Smooth muscle cell (in vitro differentiated cells): ENCODE measurements at regions not wholly inside any gene's neighbourhood (a gene's known extent, or its start where the extent isn't known, plus 50 kb on each side); places are given as distances from the start of the nearest gene placed in this dataset.
A peak's percentile ranks its signal among the peaks of the same experiment; 100 is the strongest.

Experiments
- DNase-seq: peaks from one replicate; lab custom pipeline; 2025; ENCODE audit not compliant: unreplicated experiment; lab: John Stamatoyannopoulos, UW
- H2AFZ ChIP-seq: fragments of 200-600 bp; sonication (generic); 2 replicates; pipeline ENCODE4 v1.6.0; 2016; ENCODE audit warnings: antibody characterized with exemption, low read depth, mild to moderate bottlenecking
- H3F3A ChIP-seq: fragments of 200-600 bp; sonication (generic); 2 replicates; pipeline ENCODE4 v1.6.0; 2017; ENCODE audit warnings: antibody characterized with exemption, low read depth
- H3K27ac ChIP-seq: fragments of 200-600 bp; sonication (generic); 2 replicates; pipeline ENCODE4 v1.5.1; 2016; ENCODE audit warnings: low read depth, mild to moderate bottlenecking
- H3K27me3 ChIP-seq: fragments of 200-600 bp; sonication (generic); 2 replicates; pipeline ENCODE4 v1.6.1; 2016; ENCODE audit warnings: low read depth, mild to moderate bottlenecking
- H3K36me3 ChIP-seq: fragments of 200-600 bp; sonication (generic); 2 replicates; pipeline ENCODE4 v1.5.1; 2016; ENCODE audit warnings: low read depth
- H3K4me1 ChIP-seq: fragments of 200-600 bp; sonication (generic); 2 replicates; pipeline ENCODE4 v1.5.1; 2016; ENCODE audit warnings: low read depth
- H3K4me2 ChIP-seq: fragments of 200-600 bp; sonication (generic); 2 replicates; pipeline ENCODE4 v1.6.0; 2016; ENCODE audit warnings: mild to moderate bottlenecking
- H3K4me3 ChIP-seq: fragments of 200-600 bp; sonication (generic); 2 replicates; pipeline ENCODE4 v1.5.1; 2016; ENCODE audit warnings: mild to moderate bottlenecking
- H3K79me2 ChIP-seq: fragments of 200-600 bp; sonication (generic); 2 replicates; pipeline ENCODE4 v1.6.0; 2016; ENCODE audit warnings: low read depth, mild to moderate bottlenecking
- H3K9ac ChIP-seq: fragments of 200-600 bp; sonication (generic); 2 replicates; pipeline ENCODE4 v1.6.0; 2016; ENCODE audit warnings: low read depth
- H3K9me3 ChIP-seq: fragments of 200-600 bp; sonication (generic); replicated peaks from 2 replicates; pipeline ENCODE4 v1.5.1; 2016; ENCODE audit warnings: low read depth
- H4K20me1 ChIP-seq: fragments of 200-600 bp; sonication (generic); 2 replicates; pipeline ENCODE4 v1.6.0; 2016; ENCODE audit warnings: low read depth
- WGBS: methylation state at CpG from one replicate; pipeline ENCODE4 v1.1.7; 2016; ENCODE audit warnings: low lambda C conversion rate; 5-methylcytosine and 5-hydroxymethylcytosine counted together
- TF ChIP-seq, protein P1 (sequence below): fragments of 200-600 bp; sonication (generic); IDR thresholded peaks from 2 replicates; pipeline ENCODE4 v1.5.1; 2017; ENCODE audit warnings: borderline replicate concordance, mild to moderate bottlenecking, antibody characterized with exemption; ENCODE audit not compliant: insufficient read depth, poor library complexity, severe bottlenecking

DNA sequence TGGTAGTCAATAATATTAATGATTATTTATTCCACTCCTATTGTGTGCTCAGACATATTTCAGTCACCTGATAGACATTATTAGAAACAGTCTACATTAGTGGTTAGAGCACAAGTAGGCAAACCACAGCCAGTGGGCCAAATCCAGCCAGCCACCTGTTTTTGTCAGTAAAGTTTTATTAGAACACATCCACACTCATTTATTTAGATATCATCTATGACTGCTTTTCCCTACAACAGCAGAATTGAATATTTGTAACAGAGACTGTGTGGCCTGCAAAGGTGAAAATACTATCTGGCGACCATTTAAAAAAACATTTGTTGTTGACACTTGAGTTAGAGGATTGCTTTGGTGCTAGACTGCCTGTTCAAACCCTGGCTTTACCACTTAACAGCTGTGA lies 220.0 kb upstream of the ZFP64 start:
- no peaks in the 10 kb centered on the region for H3K4me1 ChIP-seq
- no peaks in the 10 kb centered on the region for H4K20me1 ChIP-seq
- no peak for DNase-seq
- WGBS: 100% methylated on average over 1 of the region's 1 CpG
- no peak overlapping the region for H3K4me2 ChIP-seq
- H3K9ac ChIP-seq: no peak overlapping the region
- no peaks in the 10 kb centered on the region for H3K36me3 ChIP-seq
- no peaks in the 10 kb centered on the region for H3F3A ChIP-seq
- H3K27ac ChIP-seq: no peak overlapping the region
- TF ChIP-seq, protein P1, sequence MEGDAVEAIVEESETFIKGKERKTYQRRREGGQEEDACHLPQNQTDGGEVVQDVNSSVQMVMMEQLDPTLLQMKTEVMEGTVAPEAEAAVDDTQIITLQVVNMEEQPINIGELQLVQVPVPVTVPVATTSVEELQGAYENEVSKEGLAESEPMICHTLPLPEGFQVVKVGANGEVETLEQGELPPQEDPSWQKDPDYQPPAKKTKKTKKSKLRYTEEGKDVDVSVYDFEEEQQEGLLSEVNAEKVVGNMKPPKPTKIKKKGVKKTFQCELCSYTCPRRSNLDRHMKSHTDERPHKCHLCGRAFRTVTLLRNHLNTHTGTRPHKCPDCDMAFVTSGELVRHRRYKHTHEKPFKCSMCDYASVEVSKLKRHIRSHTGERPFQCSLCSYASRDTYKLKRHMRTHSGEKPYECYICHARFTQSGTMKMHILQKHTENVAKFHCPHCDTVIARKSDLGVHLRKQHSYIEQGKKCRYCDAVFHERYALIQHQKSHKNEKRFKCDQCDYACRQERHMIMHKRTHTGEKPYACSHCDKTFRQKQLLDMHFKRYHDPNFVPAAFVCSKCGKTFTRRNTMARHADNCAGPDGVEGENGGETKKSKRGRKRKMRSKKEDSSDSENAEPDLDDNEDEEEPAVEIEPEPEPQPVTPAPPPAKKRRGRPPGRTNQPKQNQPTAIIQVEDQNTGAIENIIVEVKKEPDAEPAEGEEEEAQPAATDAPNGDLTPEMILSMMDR: no peak
- H3K79me2 ChIP-seq: no peaks in the 10 kb centered on the region
- no peak overlapping the region for H3K4me3 ChIP-seq
- H3K27me3 ChIP-seq: no peaks in the 10 kb centered on the region
- H3K9me3 ChIP-seq: no peaks in the 10 kb centered on the region
- H2AFZ ChIP-seq: no peak overlapping the region

DNA sequence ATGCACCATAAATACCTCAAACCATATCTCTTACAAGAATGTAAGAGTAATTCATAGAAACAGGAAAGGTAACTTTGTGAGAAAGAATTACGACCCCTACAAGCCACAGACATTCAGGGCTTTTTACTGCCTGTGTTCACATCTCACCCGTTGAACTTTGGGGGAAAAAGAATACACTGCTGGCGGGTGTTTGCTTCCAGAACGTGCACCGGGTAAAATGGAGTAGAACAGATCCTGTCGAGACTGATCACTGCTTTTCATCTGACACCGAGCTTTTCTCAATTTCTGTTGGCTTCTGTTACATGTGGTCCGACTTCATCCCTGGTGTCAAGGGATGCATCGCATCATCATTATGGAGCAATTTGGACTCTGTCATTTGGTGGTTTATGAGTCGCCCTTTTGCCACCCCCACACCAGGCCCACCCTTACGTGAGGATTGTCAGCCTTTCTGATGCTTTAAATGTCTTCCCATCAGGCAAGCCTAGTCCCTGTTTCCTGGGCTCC lies 219.2 kb upstream of the ZFP64 start:
- H2AFZ ChIP-seq: no peak overlapping the region
- 48% methylated on average over 11 of the region's 11 CpGs for WGBS
- DNase-seq: no peak
- H3F3A ChIP-seq: no peaks in the 10 kb centered on the region
- H3K4me3 ChIP-seq: no peak overlapping the region
- no peaks in the 10 kb centered on the region for H3K9me3 ChIP-seq
- H4K20me1 ChIP-seq: no peaks in the 10 kb centered on the region
- H3K4me2 ChIP-seq: peak overlapping the region; percentile 48
- no peaks in the 10 kb centered on the region for H3K79me2 ChIP-seq
- H3K4me1 ChIP-seq: no peaks in the 10 kb centered on the region
- TF ChIP-seq, protein P1: no peak
- H3K36me3 ChIP-seq: no peaks in the 10 kb centered on the region
- no peak overlapping the region for H3K9ac ChIP-seq
- H3K27ac ChIP-seq: peak overlapping the region; percentile 17
- H3K27me3 ChIP-seq: no peaks in the 10 kb centered on the region

DNA sequence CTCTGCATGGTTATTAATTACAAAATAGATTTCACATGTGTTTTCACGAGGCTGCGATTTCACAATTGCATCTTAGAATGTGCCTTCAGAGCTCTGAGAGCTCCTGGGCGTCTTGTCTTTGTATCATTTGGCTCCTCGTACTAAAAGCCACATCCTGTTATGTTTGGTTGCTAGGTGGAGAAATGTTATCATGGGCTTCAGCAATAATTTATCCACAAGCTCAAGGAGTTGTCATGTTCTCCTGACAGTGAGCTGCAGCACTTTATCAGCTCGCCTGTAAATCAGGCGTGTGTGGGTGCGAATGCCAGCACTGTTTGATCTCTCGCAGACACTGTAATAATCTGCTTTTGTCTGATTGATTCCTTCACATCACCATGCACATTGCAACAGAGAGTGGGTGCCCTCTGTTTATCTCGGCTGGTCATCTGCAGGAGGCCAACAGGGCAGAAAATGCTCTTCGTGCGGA lies 218.6 kb upstream of the ZFP64 start:
- H3K9me3 ChIP-seq: no peaks in the 10 kb centered on the region
- 44% methylated on average over 11 of the region's 11 CpGs for WGBS
- no peak overlapping the region for H3K4me3 ChIP-seq
- H3K4me2 ChIP-seq: peak overlapping the region; percentile 48
- H4K20me1 ChIP-seq: no peaks in the 10 kb centered on the region
- no peaks in the 10 kb centered on the region for H3F3A ChIP-seq
- peak overlapping the region; percentile 17 for H3K27ac ChIP-seq
- no peak for DNase-seq
- TF ChIP-seq, protein P1: no peak
- no peaks in the 10 kb centered on the region for H3K4me1 ChIP-seq
- H3K9ac ChIP-seq: no peak overlapping the region
- H3K36me3 ChIP-seq: no peaks in the 10 kb centered on the region
- H3K27me3 ChIP-seq: no peaks in the 10 kb centered on the region
- H2AFZ ChIP-seq: no peak overlapping the region
- no peaks in the 10 kb centered on the region for H3K79me2 ChIP-seq

DNA sequence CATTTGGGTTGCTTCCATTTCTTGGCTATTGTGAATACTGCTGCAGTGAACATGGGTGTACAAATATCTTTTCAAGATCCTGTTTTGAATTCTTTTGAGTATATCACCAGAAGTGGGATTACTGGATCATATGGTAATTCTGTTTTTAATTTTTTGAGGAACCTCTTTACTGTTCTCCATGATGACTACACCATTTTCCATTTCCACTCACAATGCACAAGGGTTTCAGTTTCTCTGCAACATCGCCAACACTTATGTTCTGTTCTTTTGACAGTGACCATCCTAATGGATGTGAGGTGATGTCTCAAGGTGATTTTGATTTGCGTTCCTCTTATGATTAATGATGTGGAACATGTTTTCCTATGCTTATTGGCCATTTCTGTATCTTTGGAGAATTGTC lies 214.4 kb upstream of the ZFP64 start:
- no peaks in the 10 kb centered on the region for H3K36me3 ChIP-seq
- TF ChIP-seq, protein P1: no peak
- H3K27me3 ChIP-seq: no peaks in the 10 kb centered on the region
- H3F3A ChIP-seq: no peaks in the 10 kb centered on the region
- no peaks in the 10 kb centered on the region for H3K9me3 ChIP-seq
- no peak overlapping the region for H3K4me2 ChIP-seq
- no peaks in the 10 kb centered on the region for H4K20me1 ChIP-seq
- H3K9ac ChIP-seq: no peak overlapping the region
- no peak overlapping the region for H2AFZ ChIP-seq
- H3K79me2 ChIP-seq: no peaks in the 10 kb centered on the region
- no peak overlapping the region for H3K27ac ChIP-seq
- H3K4me1 ChIP-seq: no peaks in the 10 kb centered on the region
- DNase-seq: no peak
- WGBS: 99% methylated on average over 2 of the region's 2 CpGs
- H3K4me3 ChIP-seq: no peak overlapping the region
